Type B pancreatic cell (in vitro differentiated cells): ENCODE measurements at regions not wholly inside any gene's neighbourhood (a gene's known extent, or its start where the extent isn't known, plus 50 kb on each side); places are given as distances from the start of the nearest gene placed in this dataset.

ENCODE experiments used
- DNase-seq: peaks from one replicate; pipeline ENCODE4 v3.0.0; 2021; ENCODE audit warnings: mixed read lengths; ENCODE audit not compliant: unreplicated experiment; ENCODE audit errors: extremely low spot score
- H3K27ac Mint-ChIP-seq: 2 replicates; pipeline ENCODE4 v1.8.0; 2021; ENCODE audit warnings: mild to moderate bottlenecking, mixed read lengths
- H3K27me3 Mint-ChIP-seq: 2 replicates; pipeline ENCODE4 v1.8.0; 2021; ENCODE audit warnings: mixed read lengths
- H3K36me3 Mint-ChIP-seq: 2 replicates; pipeline ENCODE4 v1.8.0; 2021; ENCODE audit warnings: mixed read lengths
- H3K4me1 Mint-ChIP-seq: one replicate; pipeline ENCODE4 v1.8.0; 2021; ENCODE audit warnings: mixed read lengths; ENCODE audit not compliant: unreplicated experiment
- H3K4me3 Mint-ChIP-seq: 2 replicates; pipeline ENCODE4 v1.8.0; 2021; ENCODE audit warnings: mild to moderate bottlenecking, mixed read lengths
- H3K9me3 Mint-ChIP-seq: 2 replicates; pipeline ENCODE4 v1.8.0; 2021; ENCODE audit warnings: mixed read lengths
- TF ChIP-seq, protein P1 (sequence below): fragments of 200-600 bp; sonication (generic); conservative IDR thresholded peaks from 2 replicates; pipeline ENCODE4 v1.5.0; 2021; ENCODE audit warnings: antibody characterized with exemption, mild to moderate bottlenecking

DNA sequence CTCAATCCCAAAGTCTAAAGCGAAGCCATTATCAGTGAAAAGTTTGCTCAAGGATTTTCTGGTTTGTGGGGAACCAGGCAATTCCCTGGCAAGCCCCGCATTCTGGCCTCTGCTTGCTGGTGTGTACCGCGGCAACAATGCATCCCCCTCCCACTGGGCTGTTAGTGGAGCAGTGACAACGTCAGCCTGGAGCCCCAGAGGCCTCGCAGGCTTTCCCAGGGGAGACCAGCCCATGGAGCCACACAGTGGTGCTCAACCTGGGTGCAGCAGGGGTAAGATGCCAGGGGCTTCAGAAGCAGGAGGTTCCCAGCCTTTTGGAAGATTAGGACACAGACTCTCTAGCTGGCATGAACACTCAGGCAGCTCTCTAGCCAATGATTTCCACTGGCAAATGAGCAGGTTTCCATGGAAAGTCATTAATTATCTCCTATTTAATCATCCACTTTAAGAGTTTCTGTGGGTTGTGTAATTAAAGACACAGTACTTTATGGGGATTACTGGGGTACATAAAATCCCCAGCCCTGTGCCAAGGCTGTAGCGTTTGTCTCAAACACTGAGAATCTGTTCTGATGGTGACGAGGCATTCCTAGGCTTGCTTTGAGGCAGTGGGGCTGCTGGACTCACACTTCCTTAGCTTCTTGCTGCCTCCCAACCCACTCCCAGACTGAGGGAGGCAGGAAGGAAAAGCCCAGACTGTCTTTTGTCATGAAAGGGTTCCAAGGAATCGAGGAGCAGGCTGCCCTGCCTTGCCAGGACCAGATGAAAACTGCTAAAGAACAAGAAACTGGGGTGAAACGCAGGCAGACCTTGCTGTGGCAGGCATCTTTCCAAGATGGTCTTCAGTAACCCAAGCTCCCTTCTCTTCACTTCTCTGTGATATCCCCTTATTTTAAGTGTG, 411.9 kb upstream of the SHH start:
- no peaks in the 10 kb centered on the region for H3K4me1 Mint-ChIP-seq
- H3K27ac Mint-ChIP-seq = no peak overlapping the region
- no peaks in the 10 kb centered on the region for H3K9me3 Mint-ChIP-seq
- H3K27me3 Mint-ChIP-seq = no peaks in the 10 kb centered on the region
- no peak overlapping the region for H3K4me3 Mint-ChIP-seq
- no peaks in the 10 kb centered on the region for H3K36me3 Mint-ChIP-seq
- DNase-seq = peak; percentile 56
- TF ChIP-seq, protein P1, sequence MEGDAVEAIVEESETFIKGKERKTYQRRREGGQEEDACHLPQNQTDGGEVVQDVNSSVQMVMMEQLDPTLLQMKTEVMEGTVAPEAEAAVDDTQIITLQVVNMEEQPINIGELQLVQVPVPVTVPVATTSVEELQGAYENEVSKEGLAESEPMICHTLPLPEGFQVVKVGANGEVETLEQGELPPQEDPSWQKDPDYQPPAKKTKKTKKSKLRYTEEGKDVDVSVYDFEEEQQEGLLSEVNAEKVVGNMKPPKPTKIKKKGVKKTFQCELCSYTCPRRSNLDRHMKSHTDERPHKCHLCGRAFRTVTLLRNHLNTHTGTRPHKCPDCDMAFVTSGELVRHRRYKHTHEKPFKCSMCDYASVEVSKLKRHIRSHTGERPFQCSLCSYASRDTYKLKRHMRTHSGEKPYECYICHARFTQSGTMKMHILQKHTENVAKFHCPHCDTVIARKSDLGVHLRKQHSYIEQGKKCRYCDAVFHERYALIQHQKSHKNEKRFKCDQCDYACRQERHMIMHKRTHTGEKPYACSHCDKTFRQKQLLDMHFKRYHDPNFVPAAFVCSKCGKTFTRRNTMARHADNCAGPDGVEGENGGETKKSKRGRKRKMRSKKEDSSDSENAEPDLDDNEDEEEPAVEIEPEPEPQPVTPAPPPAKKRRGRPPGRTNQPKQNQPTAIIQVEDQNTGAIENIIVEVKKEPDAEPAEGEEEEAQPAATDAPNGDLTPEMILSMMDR = no peak

DNA sequence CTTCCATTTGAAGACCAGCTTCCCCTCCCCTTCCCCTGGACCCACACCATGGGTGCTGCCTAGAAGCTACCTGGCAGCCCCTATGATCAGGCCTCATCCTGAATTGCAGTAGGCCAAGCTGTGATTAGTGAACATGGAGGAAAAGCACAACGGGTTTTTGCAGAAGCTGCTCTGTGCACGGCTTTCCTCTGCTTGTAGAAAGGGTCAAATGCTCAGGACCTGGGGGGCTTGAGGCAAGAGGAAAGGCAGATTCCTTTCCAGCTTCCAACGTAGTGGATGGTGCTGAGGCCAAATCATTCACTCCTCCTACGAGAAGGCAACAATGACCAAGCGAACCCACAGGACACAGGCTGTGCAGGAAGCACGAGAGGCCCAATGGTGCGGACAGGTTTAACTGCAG, 410.3 kb upstream of the SHH start:
- H3K4me1 Mint-ChIP-seq = no peaks in the 10 kb centered on the region
- TF ChIP-seq, protein P1 = no peak
- H3K36me3 Mint-ChIP-seq = no peaks in the 10 kb centered on the region
- no peak overlapping the region for H3K27ac Mint-ChIP-seq
- H3K9me3 Mint-ChIP-seq = no peaks in the 10 kb centered on the region
- DNase-seq = peak; percentile 15
- no peak overlapping the region for H3K4me3 Mint-ChIP-seq
- H3K27me3 Mint-ChIP-seq = peaks cover 4% of the 10 kb centered on the region

DNA sequence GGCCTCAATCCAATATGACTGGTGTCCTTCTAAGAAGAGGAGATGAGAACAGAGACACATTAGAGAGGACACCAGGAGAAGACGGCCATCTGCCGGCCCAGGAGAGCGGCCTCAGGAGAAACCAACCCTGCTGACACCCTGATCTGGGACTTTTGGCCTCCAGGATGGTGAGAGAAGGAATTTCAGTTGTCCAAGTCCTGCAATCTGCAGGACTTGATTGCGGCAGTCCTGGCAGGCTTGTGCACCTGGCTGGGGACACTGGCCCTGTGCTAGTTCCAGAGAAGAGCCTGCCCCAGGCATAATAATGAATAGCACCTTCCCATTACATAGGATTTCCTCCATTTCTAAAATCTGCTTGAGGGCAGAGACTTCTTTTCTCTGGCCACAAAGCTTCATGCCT, 409.9 kb upstream of the SHH start:
- Mint-ChIP-seq H3K36me3 (no peaks in the 10 kb centered on the region), H3K4me3 (no peak overlapping the region), H3K4me1 (no peaks in the 10 kb centered on the region), H3K27me3 (peaks cover 4% of the 10 kb centered on the region), H3K9me3 (no peaks in the 10 kb centered on the region), H3K27ac (no peak overlapping the region)
- TF ChIP-seq, protein P1 = no peak
- DNase-seq = peak; percentile 55

DNA sequence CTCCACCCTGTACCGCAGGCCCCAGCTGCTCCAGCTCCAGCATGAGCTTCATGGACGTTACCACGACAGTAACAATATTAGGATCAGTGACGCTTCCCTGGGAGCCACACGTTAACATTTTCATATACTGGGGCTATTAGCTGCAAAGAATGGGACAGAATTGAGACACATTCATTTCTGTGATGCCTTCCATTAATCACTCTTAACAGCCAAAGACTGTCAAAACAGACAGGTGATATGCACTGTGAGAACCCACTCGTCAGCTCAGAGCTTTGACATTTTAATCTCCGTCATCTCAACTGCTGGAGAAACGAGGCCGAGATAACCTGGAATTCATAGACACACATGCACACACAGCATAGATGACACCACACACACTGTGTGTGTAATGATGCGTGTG, 408.4 kb upstream of the SHH start:
- H3K9me3 Mint-ChIP-seq = no peaks in the 10 kb centered on the region
- H3K27me3 Mint-ChIP-seq = peaks cover 6% of the 10 kb centered on the region
- H3K4me1 Mint-ChIP-seq = no peaks in the 10 kb centered on the region
- H3K27ac Mint-ChIP-seq = no peak overlapping the region
- H3K4me3 Mint-ChIP-seq = no peak overlapping the region
- no peaks in the 10 kb centered on the region for H3K36me3 Mint-ChIP-seq
- TF ChIP-seq, protein P1 = no peak
- no peak for DNase-seq

DNA sequence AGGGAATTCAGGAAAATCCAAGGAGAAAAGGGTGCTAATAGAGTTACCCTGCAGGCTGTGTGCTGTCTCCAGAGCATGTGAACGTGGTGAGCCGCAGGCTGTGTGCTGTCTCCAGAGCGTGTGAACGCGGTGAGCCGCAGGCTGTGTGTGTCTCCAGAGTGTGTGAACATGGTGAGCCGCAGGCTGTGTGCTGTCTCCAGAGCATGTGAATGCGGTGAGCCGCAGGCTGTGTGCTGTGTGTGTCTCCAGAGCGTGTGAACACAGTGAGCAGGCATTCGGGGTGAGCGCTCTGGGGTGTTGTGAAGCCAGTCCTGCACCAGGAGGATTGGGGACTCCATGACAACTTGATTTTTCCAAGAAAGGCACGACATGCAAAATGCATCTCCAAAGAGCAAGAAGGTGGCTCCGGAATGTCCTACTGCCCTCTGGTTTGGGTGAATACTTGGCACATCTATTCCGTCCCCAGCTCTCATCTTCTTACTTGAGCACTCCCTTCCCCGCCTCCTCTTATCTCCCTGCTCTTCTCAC, 407.9 kb upstream of the SHH start:
- Mint-ChIP-seq H3K27ac (no peak overlapping the region), H3K4me1 (no peaks in the 10 kb centered on the region), H3K4me3 (no peak overlapping the region), H3K36me3 (no peaks in the 10 kb centered on the region), H3K27me3 (peaks cover 8% of the 10 kb centered on the region), H3K9me3 (no peaks in the 10 kb centered on the region)
- peak; percentile 52 for DNase-seq
- TF ChIP-seq, protein P1 = no peak
